GM21786 (cell line): ENCODE measurements at regions not wholly inside any gene's neighbourhood (a gene's known extent, or its start where the extent isn't known, plus 50 kb on each side); places are given as distances from the start of the nearest gene placed in this dataset.
"Not testable (repeated sequence)": the region's sequence is repeated elsewhere in the genome, so short reads cannot be mapped to it uniquely, and the experiment has no call there.

Experiments
- ATAC-seq: cut with Tn5 transposase; IDR thresholded peaks from one replicate; pipeline ENCODE4 v1.9.1; 2021; ENCODE audit not compliant: unreplicated experiment

DNA sequence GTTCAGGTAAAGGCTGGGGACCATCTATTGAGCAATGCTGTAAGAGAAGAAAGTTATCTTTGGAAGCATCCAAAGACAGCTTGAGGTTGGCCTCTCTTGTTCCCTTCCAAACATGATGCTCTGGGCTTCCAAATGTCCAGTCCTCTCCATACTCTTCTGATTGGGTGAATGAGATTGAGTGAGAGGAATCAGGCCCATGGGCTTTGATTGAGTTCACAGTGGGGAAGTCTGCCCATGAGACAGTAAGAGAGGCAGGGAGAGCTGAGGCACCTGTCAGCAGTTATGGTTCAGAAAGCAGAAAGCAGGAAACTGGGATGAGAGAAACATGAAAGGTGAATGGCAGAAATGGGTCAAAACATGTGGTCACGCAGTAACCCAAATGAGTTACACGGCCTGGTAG is 1006.9 kb downstream of the VRK1 start:
- ATAC-seq, result no peak

GRCh38 chr14:97806891-97807290 is 1009.7 kb downstream of the VRK1 start:
- ATAC-seq, result no peak

- ATAC-seq, result not testable (repeated sequence)
Observed at GRCh38 chr14:97808541-97808940, 1011.4 kb downstream of the VRK1 start.

DNA sequence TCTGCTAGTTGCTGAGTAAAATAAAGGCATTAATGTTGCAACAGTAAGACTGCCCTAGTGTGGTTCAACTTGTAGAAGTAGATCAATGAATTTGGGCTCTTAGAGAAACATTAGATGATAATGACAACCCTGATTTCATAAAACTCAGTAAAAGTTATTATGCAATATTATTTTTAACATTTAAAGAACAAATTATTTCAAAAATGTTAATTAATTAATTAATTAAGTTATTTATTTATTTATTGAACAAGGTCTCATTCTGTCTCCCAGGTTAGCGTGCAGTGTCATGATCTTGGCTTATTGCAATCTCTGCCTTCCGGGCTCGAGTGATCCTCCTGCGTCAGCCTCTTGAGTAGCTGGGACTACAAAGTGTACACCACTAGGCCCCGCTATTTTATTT is 1016.4 kb downstream of the VRK1 start:
- no peak for ATAC-seq

- ATAC-seq, result no peak
Observed at GRCh38 chr14:97820781-97821180, 1023.6 kb downstream of the VRK1 start.

- ATAC-seq, result no peak
Observed at GRCh38 chr14:97824218-97824617, 1027.0 kb downstream of the VRK1 start.

GRCh38 chr14:97827746-97828145 is 1030.6 kb downstream of the VRK1 start:
- no peak for ATAC-seq

DNA sequence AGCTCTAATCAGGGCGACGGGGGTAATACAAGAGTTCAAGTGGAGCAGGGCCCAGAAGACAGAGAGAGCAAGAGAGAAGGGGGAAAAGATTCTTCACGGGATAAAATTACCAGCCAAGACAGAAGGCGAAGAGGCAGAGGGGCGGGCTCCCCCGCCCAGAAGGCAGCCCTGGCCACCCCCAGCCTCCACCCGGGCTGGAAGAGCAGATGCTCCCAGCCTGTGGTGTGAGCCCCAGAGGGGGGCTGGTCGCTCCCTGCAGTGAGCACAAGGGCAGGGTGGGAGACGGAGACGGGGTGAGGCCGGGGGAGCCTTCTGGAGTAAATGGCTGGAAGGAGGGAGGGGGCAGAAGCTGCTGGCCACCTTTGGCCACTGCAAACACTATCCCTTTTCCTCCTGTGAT is 1035.6 kb downstream of the VRK1 start:
- no peak for ATAC-seq

GRCh38 chr14:97838986-97839385 is 1041.8 kb downstream of the VRK1 start:
- ATAC-seq, result no peak

GRCh38 chr14:97840159-97840558 is 1043.0 kb downstream of the VRK1 start:
- no peak for ATAC-seq

GRCh38 chr14:97841762-97842161 is 1044.6 kb downstream of the VRK1 start:
- no peak for ATAC-seq

DNA sequence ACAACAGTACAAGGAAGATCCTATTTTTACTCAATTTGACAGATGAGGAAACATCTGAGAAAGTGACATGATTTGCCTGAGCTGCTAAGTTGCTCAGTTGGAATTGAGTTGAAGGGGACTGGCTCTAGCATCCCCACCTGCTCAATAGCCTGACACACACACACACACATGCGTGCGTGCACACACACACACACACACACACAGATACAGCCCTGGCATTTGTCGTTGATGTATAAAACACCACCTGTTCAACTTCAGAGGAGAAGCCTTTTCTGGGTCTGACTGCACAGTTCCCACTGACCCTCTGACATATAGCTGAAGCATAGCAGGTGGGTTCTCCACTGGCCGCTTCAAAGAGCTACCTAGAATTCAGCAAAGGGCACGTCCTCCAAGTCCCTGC is 1045.9 kb downstream of the VRK1 start:
- ATAC-seq, result no peak

DNA sequence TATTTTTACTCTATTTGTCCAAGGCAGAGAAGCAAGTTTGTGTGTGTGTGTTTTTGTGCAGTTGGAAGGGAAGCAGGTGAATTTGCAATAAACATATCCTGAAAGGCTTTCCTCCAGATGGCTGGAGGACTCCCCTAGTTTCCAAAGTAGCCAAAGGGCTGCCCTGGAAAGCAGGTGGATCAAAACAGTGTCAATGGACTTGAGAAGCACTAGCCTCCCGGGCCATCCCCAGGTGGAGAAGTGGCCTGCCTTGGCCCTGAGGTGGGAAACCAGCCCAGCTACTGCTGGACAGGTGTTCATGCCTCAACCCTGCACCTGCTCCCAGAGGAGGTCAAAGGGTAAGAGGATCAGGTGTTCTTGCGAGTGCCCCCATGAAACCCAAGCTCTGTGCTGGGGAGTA is 1046.9 kb downstream of the VRK1 start:
- ATAC-seq, result no peak

- ATAC-seq, result no peak
Observed at GRCh38 chr14:97846156-97846555, 1049.0 kb downstream of the VRK1 start.

GRCh38 chr14:97848317-97848980 is 1051.3 kb downstream of the VRK1 start:
- no peak for ATAC-seq

DNA sequence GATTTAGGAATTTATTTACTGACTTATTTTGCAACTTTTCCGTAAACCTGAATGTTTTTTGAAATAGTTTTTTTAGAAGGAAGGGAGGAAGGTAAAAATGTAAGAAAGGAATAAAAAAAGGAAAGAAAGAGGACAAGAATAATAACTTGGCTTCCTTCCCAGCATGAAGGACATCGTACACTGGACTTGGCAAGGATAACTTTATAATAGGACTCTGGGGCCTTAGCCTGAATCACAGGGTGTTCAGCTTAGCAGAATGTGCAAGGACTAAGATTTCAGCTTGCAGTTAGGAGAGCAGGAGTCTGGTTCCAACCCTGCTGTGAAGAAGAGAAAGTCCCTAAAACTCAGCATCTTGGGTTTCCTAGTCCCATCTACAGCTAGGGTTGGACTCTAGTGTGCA is 1053.3 kb downstream of the VRK1 start:
- ATAC-seq, result no peak

DNA sequence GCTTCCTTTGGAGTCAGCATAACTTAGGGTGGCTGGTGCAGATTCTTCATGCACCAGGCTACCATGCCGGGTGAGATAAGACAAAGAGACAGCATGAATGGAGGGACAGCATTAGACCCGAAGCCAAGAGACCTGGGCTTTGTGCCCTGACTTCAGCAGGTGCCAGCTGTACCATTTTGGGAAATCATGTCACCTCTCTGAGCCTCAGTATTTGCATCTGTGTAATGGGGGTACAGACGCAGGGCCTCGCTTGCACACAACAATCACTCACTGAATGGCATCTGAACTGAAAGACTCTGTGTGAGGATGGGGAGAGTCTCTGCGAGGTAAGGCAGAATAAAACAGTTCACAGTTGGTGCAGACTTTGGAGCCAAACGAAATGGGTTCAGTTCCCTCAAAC is 1053.7 kb downstream of the VRK1 start:
- no peak for ATAC-seq

DNA sequence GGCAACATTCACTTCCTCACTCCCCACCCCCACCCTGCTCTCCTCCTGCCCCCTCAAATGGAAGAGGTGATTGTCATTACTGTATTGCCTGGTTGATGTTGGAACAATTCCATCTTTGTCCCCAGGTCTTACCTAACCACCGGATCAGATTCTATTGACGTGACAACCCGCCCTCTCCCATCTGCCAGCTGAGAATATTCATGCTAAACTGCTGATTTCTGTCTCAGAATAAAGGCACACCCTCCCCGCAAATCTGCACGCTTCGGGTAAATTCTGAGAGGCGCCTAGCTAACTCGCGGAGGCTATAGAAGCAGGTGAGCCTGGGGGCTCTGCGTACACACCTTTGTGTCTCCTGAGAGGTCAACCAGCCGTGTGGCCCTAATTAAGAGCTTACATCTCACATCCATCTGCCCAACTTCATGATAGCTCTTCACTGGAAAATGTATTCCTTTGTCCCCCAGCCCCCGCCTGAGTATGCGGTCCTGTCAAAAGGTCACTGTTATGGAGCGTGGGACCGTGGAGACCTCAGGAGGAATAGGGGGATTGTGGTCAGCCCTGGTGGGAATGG is 1054.3 kb downstream of the VRK1 start:
- ATAC-seq, result no peak

- ATAC-seq, result no peak
Observed at GRCh38 chr14:97854918-97855317, 1057.7 kb downstream of the VRK1 start.

GRCh38 chr14:97866195-97866594 is 1069.0 kb downstream of the VRK1 start:
- ATAC-seq, result no peak

GRCh38 chr14:97866664-97867063 is 1069.5 kb downstream of the VRK1 start:
- no peak for ATAC-seq

DNA sequence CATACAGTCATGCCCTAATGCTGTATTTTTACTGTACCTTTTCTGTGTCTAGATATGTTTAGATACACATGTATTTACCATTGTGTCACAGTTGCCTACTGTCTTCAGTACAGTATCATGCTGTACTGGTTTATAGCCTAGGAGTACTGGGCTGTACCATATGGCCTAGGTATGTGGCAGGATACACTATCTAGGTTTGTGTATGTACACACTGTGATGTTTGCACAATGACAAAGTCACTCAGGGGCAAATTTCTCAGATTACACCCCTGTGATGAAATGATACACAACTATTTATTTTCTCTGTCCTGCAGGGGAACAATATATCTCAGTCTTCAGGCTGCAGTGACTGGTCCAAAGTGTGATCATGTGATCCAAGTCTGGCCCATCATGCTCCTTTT is 1076.1 kb downstream of the VRK1 start:
- no peak for ATAC-seq

DNA sequence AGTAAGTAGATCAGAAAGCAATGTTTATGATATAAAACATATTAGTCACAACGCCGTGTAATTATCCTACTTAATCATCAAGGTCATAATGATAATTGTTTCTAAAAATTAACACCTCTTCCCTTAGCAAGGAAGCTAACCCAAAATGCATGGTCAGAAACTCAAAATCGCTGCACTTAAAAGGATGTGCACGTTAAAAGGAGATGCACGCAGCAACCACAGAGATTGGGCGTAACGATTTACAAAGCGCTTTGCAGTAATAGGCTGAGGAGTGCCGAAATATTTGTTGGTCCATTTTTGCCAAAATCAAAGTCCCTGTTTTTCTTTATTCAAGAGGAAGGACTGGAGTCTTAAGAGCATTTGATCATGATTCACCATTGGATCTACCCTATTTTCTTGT is 1077.2 kb downstream of the VRK1 start:
- no peak for ATAC-seq
